K562 (cell line): ENCODE measurements at regions not wholly inside any gene's neighbourhood (a gene's known extent, or its start where the extent isn't known, plus 50 kb on each side); places are given as distances from the start of the nearest gene placed in this dataset.

Source experiments
- ATAC-seq: fragments of 200-7000 bp; cut with Tn5 transposase; 3 replicates; pipeline ENCODE4 v1.9.1; 2020; ENCODE audit warnings: moderate library complexity
- BruUV-seq: library from RNA; stranded (reverse); fragments of 400-500 nt; replicated peaks from 2 replicates; lab custom pipeline; 2021; lab: Mats Ljungman, UMichigan
- CTCF ChIA-PET: fragments of 300-600 bp; formaldehyde crosslinking; extraction: SDS; loops from one replicate; lab custom pipeline; 2021; ENCODE audit warnings: low intra/inter-chr PET ratio; lab: Yijun Ruan, JAX
- POLR2A ChIA-PET: fragments of 300-600, 350-650 bp; sonication (Branson Sonifier 250); formaldehyde crosslinking; extraction: SDS; loops from one replicate; lab custom pipeline; 2021; ENCODE audit warnings: antibody characterized with exemption, inconsistent platforms; lab: Yijun Ruan, JAX
- DNase-seq, 4 experiments: peaks; one replicate each; pipeline versions ENCODE4 v3.0.0 to v3.0.0-alpha.2; 2011 to 2018; ENCODE audit warnings: low spot score in 3 of 4, mixed read lengths in 3 of 4; ENCODE audit errors: extremely low read depth in 1 of 4
- FAIRE-seq: peaks from 2 replicates; lab custom pipeline; 2011; peaks lifted over from hg19 to GRCh38; lab: Jason Lieb, UNC
- H2AFZ ChIP-seq: 2 replicates; pipeline ENCODE4 v1.6.0; 2011; ENCODE audit warnings: low read depth, low read length, control low read depth, inconsistent platforms
- H3K27ac ChIP-seq: fragments of 200-600 bp; 3 replicates; pipeline ENCODE4 v1.8.0; 2011; ENCODE audit warnings: low read depth, mild to moderate bottlenecking, control low read depth, inconsistent platforms, low read length, moderate library complexity, mixed read lengths; ENCODE audit errors: extremely low read depth
- H3K27me3 ChIP-seq, 2 experiments: fragments of 300-600 bp in 1 of 2; 2 replicates in 1 of 2; 3 replicates in 1 of 2; pipeline versions ENCODE4 v1.6.0 to v1.8.0; 2011; ENCODE audit warnings: inconsistent platforms in 2 of 2, low read length in 2 of 2, mild to moderate bottlenecking in 1 of 2, mixed read lengths in 1 of 2, moderate library complexity in 1 of 2; ENCODE audit not compliant: control insufficient read depth in 2 of 2, insufficient read depth in 2 of 2
- H3K36me3 ChIP-seq: fragments of 300-600 bp; 3 replicates; pipeline ENCODE4 v1.8.0; 2011; ENCODE audit warnings: mild to moderate bottlenecking, low read length, inconsistent platforms; ENCODE audit not compliant: control insufficient read depth, insufficient read depth
- H3K4me1 ChIP-seq, 2 experiments: fragments of 200-600 bp in 1 of 2; replicated peaks in 1 of 2; 2 replicates in 1 of 2; 3 replicates in 1 of 2; pipeline versions ENCODE4 v1.5.1 to v1.8.0; 2011; ENCODE audit warnings: inconsistent platforms in 2 of 2, low read length in 2 of 2, mild to moderate bottlenecking in 1 of 2, mixed read lengths in 1 of 2, moderate library complexity in 1 of 2; ENCODE audit not compliant: control insufficient read depth in 2 of 2, insufficient read depth in 2 of 2
- H3K4me2 ChIP-seq: 2 replicates; pipeline ENCODE4 v1.6.1; 2011; ENCODE audit warnings: low read length, control low read depth, inconsistent platforms, mixed read lengths; ENCODE audit not compliant: insufficient read depth
- H3K4me3 ChIP-seq: fragments of 200-600 bp; sonication (generic), shearing (Covaris generic); 2 replicates; pipeline ENCODE4 v1.5.1; 2016; ENCODE audit warnings: control low read depth, inconsistent platforms
- H3K79me2 ChIP-seq: fragments of 200-600 bp; 3 replicates; pipeline ENCODE4 v1.8.0; 2011; ENCODE audit warnings: low read length, inconsistent platforms; ENCODE audit not compliant: control insufficient read depth, insufficient read depth
- H3K9ac ChIP-seq, 2 experiments: 2 replicates each; pipeline versions ENCODE4 v1.6.0 to v1.6.1; 2011; ENCODE audit warnings: low read depth in 2 of 2, low read length in 2 of 2, control low read depth in 1 of 2, inconsistent platforms in 1 of 2, mild to moderate bottlenecking in 1 of 2, mixed read lengths in 1 of 2; ENCODE audit not compliant: insufficient read depth in 1 of 2
- H3K9me1 ChIP-seq: one replicate; pipeline ENCODE4 v1.6.0; 2011; ENCODE audit warnings: inconsistent platforms, mild to moderate bottlenecking, low read length, moderate library complexity; ENCODE audit not compliant: control insufficient read depth, insufficient read depth
- H3K9me3 ChIP-seq: replicated peaks from 2 replicates; pipeline ENCODE4 v1.5.1; 2011; ENCODE audit warnings: low read depth, low read length, inconsistent platforms; ENCODE audit not compliant: control insufficient read depth, insufficient read depth
- H4K20me1 ChIP-seq: replicated peaks from 2 replicates; pipeline ENCODE4 v1.6.1; 2011; ENCODE audit warnings: low read length, inconsistent platforms, mixed read lengths; ENCODE audit not compliant: control insufficient read depth, insufficient read depth
- BHLHE40 ChIP-seq: IDR thresholded peaks from 2 replicates; pipeline ENCODE4 v1.6.1; 2011; ENCODE audit warnings: low read length, improper control_type of control experiment
- CSDE1 ChIP-seq, 2 experiments: fragments of 450-650 bp; IDR thresholded peaks; 2 replicates each; pipeline ENCODE4 v1.6.1; 2016; ENCODE audit warnings: mild to moderate bottlenecking in 1 of 2
- FIP1L1 ChIP-seq: fragments of 200-400 bp; formaldehyde crosslinking; IDR thresholded peaks from 2 replicates; pipeline ENCODE4 v1.6.1; 2018; ENCODE audit warnings: mild to moderate bottlenecking, low read depth, low read length; ENCODE audit not compliant: poor library complexity, severe bottlenecking
- GABPB1 ChIP-seq: sonication (generic); formaldehyde crosslinking; IDR thresholded peaks from 2 replicates; pipeline ENCODE4 v1.8.0; 2022; ENCODE audit warnings: mild to moderate bottlenecking, missing genetic modification reagents
- HES1 ChIP-seq: fragments of 450-650 bp; IDR thresholded peaks from 2 replicates; pipeline ENCODE4 v1.6.1; 2016; ENCODE audit warnings: low read depth, mild to moderate bottlenecking, moderate library complexity
- MTF1 ChIP-seq: fragments of 250-450 bp; sonication (Bioruptor Pico); IDR thresholded peaks from 2 replicates; pipeline ENCODE4 v1.9.0; 2021; ENCODE audit warnings: moderate library complexity, mild to moderate bottlenecking, inconsistent platforms, borderline replicate concordance
- MYC ChIP-seq, 2 experiments: fragments of 250-450 bp in 1 of 2; sonication (Bioruptor Pico) in 1 of 2; IDR thresholded peaks; 2 replicates each; pipeline versions ENCODE4 v1.5.1 to v1.6.1; 2012 to 2021; ENCODE audit warnings: low read depth in 2 of 2, borderline replicate concordance in 1 of 2, improper control_type of control experiment in 1 of 2, low read length in 1 of 2, mild to moderate bottlenecking in 1 of 2, moderate library complexity in 1 of 2
- NFATC3 ChIP-seq: fragments of 450-650 bp; IDR thresholded peaks from 2 replicates; pipeline ENCODE4 v1.6.1; 2017; ENCODE audit warnings: mild to moderate bottlenecking
- POLR2A ChIP-seq: fragments of 450-650 bp; conservative IDR thresholded peaks from 2 replicates; pipeline ENCODE4 v1.6.1; 2016
- RBM34 ChIP-seq: fragments of 200-400 bp; formaldehyde crosslinking; IDR thresholded peaks from 2 replicates; pipeline ENCODE4 v1.6.1; 2018; ENCODE audit warnings: low read length, borderline replicate concordance; ENCODE audit not compliant: insufficient read depth
- STAG1 ChIP-seq: sonication (generic); formaldehyde crosslinking; IDR thresholded peaks from 2 replicates; pipeline ENCODE4 v1.5.0; 2020; ENCODE audit warnings: missing genetic modification reagents, borderline replicate concordance
- TCF7L2 ChIP-seq: fragments of 150-350 bp; IDR thresholded peaks from 2 replicates; pipeline ENCODE4 v1.6.1; 2016; ENCODE audit warnings: low read depth, mild to moderate bottlenecking, low read length, moderate library complexity
- ZMIZ1 ChIP-seq, 2 experiments: fragments of 150-350 bp in 1 of 2; IDR thresholded peaks; 2 replicates each; pipeline ENCODE4 v1.6.1; 2012 to 2016; ENCODE audit warnings: low read depth in 2 of 2, low read length in 2 of 2, mild to moderate bottlenecking in 1 of 2, moderate library complexity in 1 of 2
- ZNF280A ChIP-seq: fragments of 450-650 bp; IDR thresholded peaks from 2 replicates; pipeline ENCODE4 v1.6.1; 2018; ENCODE audit warnings: mild to moderate bottlenecking, low read depth; ENCODE audit not compliant: partially characterized antibody
- ZNF354B ChIP-seq: fragments of 250-450 bp; sonication (Bioruptor Pico); IDR thresholded peaks from 2 replicates; pipeline ENCODE4 v1.4.0; 2020
- ZNF395 ChIP-seq: fragments of 200-800 bp; sonication (Bioruptor generic); IDR thresholded peaks from 2 replicates; pipeline ENCODE4 v1.6.1; 2017; ENCODE audit warnings: missing genetic modification characterization, missing compliant biosample characterization
- WGBS: fragments of 100-300 bp; shearing (Covaris generic); methylation state at CpG from one replicate; pipeline ENCODE4 v1.1.6; 2016; ENCODE audit warnings: low coverage, mixed read lengths; ENCODE audit not compliant: insufficient coverage; ENCODE audit errors: missing lambda C conversion rate; 5-methylcytosine and 5-hydroxymethylcytosine counted together
- in situ Hi-C: fragments of 300-500 bp; cut with MboI; formaldehyde crosslinking; loops from 4 replicates; pipeline ENCODE4 v1.15.0; 2018; ENCODE audit warnings: inconsistent platforms, mixed read lengths
- intact Hi-C: fragments of 100-400 bp; cut with micrococcal nuclease; formaldehyde crosslinking; loops from 2 replicates; pipeline ENCODE4 v1.14.2; 2022

GRCh38 chr2:390959-391358 lies 103.1 kb upstream of the ALKAL2 start:
- Histone ChIP-seq H3K9me1 (no peaks in the 10 kb centered on the region), H3K27ac (no peak overlapping the region), H3K27me3 (peaks cover 3 to 39% of the 10 kb centered on the region in 2 experiments; a peak in 3 of 5 replicates), H3K4me1 (no peaks in the 10 kb centered on the region; a peak in 1 of 5 replicates), H3K4me2 (no peak overlapping the region), H4K20me1 (no peaks in the 10 kb centered on the region), H3K79me2 (no peaks in the 10 kb centered on the region), H2AFZ (no peak overlapping the region), H3K9ac (no peak overlapping the region), H3K4me3 (no peak overlapping the region), H3K9me3 (peaks cover 6% of the 10 kb centered on the region), H3K36me3 (no peaks in the 10 kb centered on the region)
- intact Hi-C loops (no loop called here), in situ Hi-C loops (no loop called here)
- ChIA-PET POLR2A (no interaction called here), CTCF (interaction anchor here (0.6 kb wide), 1 partner anchor 29 kb away, joined by 9 read pairs; no protein-coding TSS in a partner anchor)
- BruUV-seq: no TSS peak
- FAIRE-seq (no peak), DNase-seq (no peak), ATAC-seq (no peak)
- 3% methylated on average over 14 of the region's 14 CpGs for WGBS
- TF ChIP-seq MYC (IDR thresholded peaks at IDR 0.05; ENCODE audit: low read depth, low read length) (no peak), MYC (CRISPR knock-in tag; IDR thresholded peaks at IDR 0.05; ENCODE audit: borderline replicate concordance, low read depth) (no peak), STAG1 (no peak), RBM34 (no peak), GABPB1 (no peak), BHLHE40 (no peak), ZMIZ1 (IDR thresholded peaks at IDR 0.05; ENCODE audit: low read depth in 2 of 2, low read length in 2 of 2) (no peak), HES1 (no peak), NFATC3 (no peak), POLR2A (no peak), CSDE1 (IDR thresholded peaks at IDR 0.05) (no peak), MTF1 (no peak), ZNF354B (CRISPR knock-in tag) (no peak), FIP1L1 (no peak), ZNF280A (no peak), ZNF395 (CRISPR knock-in tag) (no peak), TCF7L2 (no peak)
